HEK293 (cell line): ENCODE measurements at regions not wholly inside any gene's neighbourhood (a gene's known extent, or its start where the extent isn't known, plus 50 kb on each side); places are given as distances from the start of the nearest gene placed in this dataset.

Experiments
- CTCF ChIA-PET: fragments of 350-600 bp; formaldehyde crosslinking; extraction: SDS; loops from one replicate; lab custom pipeline; 2021; ENCODE audit warnings: antibody characterized with exemption; lab: Yijun Ruan, JAX
- POLR2A ChIA-PET: fragments of 300-600 bp; formaldehyde crosslinking; extraction: SDS; loops from one replicate; lab custom pipeline; 2020; ENCODE audit warnings: antibody characterized with exemption, inconsistent platforms; lab: Yijun Ruan, JAX
- H3K27ac ChIP-seq: fragments of 200-500 bp; sonication (Bioruptor generic); 2 replicates; pipeline ENCODE4 v1.5.1; 2014; ENCODE audit warnings: low read depth, low read length, control low read depth, inconsistent platforms; ENCODE audit errors: extremely low read depth
- H3K36me3 ChIP-seq, 2 experiments: fragments of 200-500 bp in 1 of 2; sonication (Bioruptor generic) in 1 of 2; 1 replicate in 1 of 2; 2 replicates in 1 of 2; pipeline ENCODE4 v1.5.1; 2014 to 2017; ENCODE audit warnings: inconsistent platforms in 2 of 2, low read length in 2 of 2; ENCODE audit not compliant: control insufficient read depth in 2 of 2, insufficient read depth in 1 of 2
- H3K4me1 ChIP-seq: fragments of 200-500 bp; sonication (Bioruptor generic); 2 replicates; pipeline ENCODE4 v1.5.1; 2014; ENCODE audit warnings: mild to moderate bottlenecking, low read length, inconsistent platforms; ENCODE audit not compliant: control insufficient read depth, insufficient read depth
- H3K4me3 ChIP-seq: 2 replicates; pipeline ENCODE4 v1.5.1; 2011; ENCODE audit warnings: low read depth, mild to moderate bottlenecking, control low read depth, low read length, moderate library complexity
- H3K9me3 ChIP-seq: fragments of 200-500 bp; sonication (Bioruptor generic); 2 replicates; pipeline ENCODE4 v1.5.1; 2014; ENCODE audit warnings: low read depth, low read length, inconsistent platforms; ENCODE audit not compliant: control insufficient read depth, insufficient read depth
- GLI4 ChIP-seq: fragments of 450-650 bp; formaldehyde crosslinking; IDR thresholded peaks from 2 replicates; pipeline ENCODE4 v1.5.1; 2016; ENCODE audit warnings: missing biosample characterization, missing genetic modification characterization
- SP2 ChIP-seq: fragments of 450-650 bp; formaldehyde crosslinking; IDR thresholded peaks from 2 replicates; pipeline ENCODE4 v1.5.1; 2016; ENCODE audit warnings: missing biosample characterization, missing genetic modification characterization
- TRIM28 ChIP-seq: IDR thresholded peaks from 2 replicates; pipeline ENCODE4 v1.6.1; 2011; ENCODE audit warnings: low read length, control low read depth, borderline replicate concordance
- WT1 ChIP-seq: fragments of 450-650 bp; formaldehyde crosslinking; IDR thresholded peaks from 2 replicates; pipeline ENCODE4 v1.5.1; 2016; ENCODE audit warnings: missing biosample characterization, missing genetic modification characterization
- ZBTB21 ChIP-seq: fragments of 450-650 bp; formaldehyde crosslinking; IDR thresholded peaks from 2 replicates; pipeline ENCODE4 v1.5.1; 2017; ENCODE audit warnings: missing biosample characterization, missing genetic modification characterization
- ZNF155 ChIP-seq: fragments of 450-650 bp; formaldehyde crosslinking; IDR thresholded peaks from 2 replicates; pipeline ENCODE4 v1.5.1; 2016; ENCODE audit warnings: missing biosample characterization, missing genetic modification characterization
- ZNF169 ChIP-seq: fragments of 450-650 bp; formaldehyde crosslinking; IDR thresholded peaks from 2 replicates; pipeline ENCODE4 v1.5.1; 2016; ENCODE audit warnings: missing biosample characterization, missing genetic modification characterization
- ZNF239 ChIP-seq: fragments of 450-650 bp; formaldehyde crosslinking; IDR thresholded peaks from 2 replicates; pipeline ENCODE4 v1.5.1; 2016; ENCODE audit warnings: missing biosample characterization, missing genetic modification characterization
- ZNF366 ChIP-seq: fragments of 450-650 bp; formaldehyde crosslinking; conservative IDR thresholded peaks from 2 replicates; pipeline ENCODE4 v1.5.1; 2016; ENCODE audit warnings: missing biosample characterization, missing genetic modification characterization
- ZNF423 ChIP-seq: fragments of 450-650 bp; formaldehyde crosslinking; IDR thresholded peaks from 2 replicates; pipeline ENCODE4 v1.5.1; 2016; ENCODE audit warnings: missing biosample characterization, missing genetic modification characterization
- ZNF449 ChIP-seq: fragments of 450-650 bp; formaldehyde crosslinking; IDR thresholded peaks from 2 replicates; pipeline ENCODE4 v1.5.1; 2017; ENCODE audit warnings: missing biosample characterization, mild to moderate bottlenecking, missing genetic modification characterization, moderate library complexity
- ZNF488 ChIP-seq: fragments of 450-650 bp; formaldehyde crosslinking; IDR thresholded peaks from 2 replicates; pipeline ENCODE4 v1.5.1; 2016; ENCODE audit warnings: missing biosample characterization, missing genetic modification characterization
- ZNF555 ChIP-seq: fragments of 450-650 bp; formaldehyde crosslinking; conservative IDR thresholded peaks from 2 replicates; pipeline ENCODE4 v1.5.1; 2017; ENCODE audit warnings: missing biosample characterization, mild to moderate bottlenecking, missing genetic modification characterization, inconsistent platforms
- ZNF558 ChIP-seq: fragments of 450-650 bp; formaldehyde crosslinking; IDR thresholded peaks from 2 replicates; pipeline ENCODE4 v1.5.1; 2016; ENCODE audit warnings: missing biosample characterization, missing genetic modification characterization
- ZNF580 ChIP-seq: fragments of 450-650 bp; formaldehyde crosslinking; IDR thresholded peaks from 2 replicates; pipeline ENCODE4 v1.5.1; 2016; ENCODE audit warnings: missing biosample characterization, missing genetic modification characterization
- ZNF585B ChIP-seq: fragments of 450-650 bp; formaldehyde crosslinking; IDR thresholded peaks from 2 replicates; pipeline ENCODE4 v1.5.1; 2016; ENCODE audit warnings: missing biosample characterization, missing genetic modification characterization
- ZNF658 ChIP-seq: fragments of 450-650 bp; formaldehyde crosslinking; IDR thresholded peaks from 2 replicates; pipeline ENCODE4; 2016; ENCODE audit warnings: missing biosample characterization, missing genetic modification characterization
- ZNF670 ChIP-seq: fragments of 450-650 bp; formaldehyde crosslinking; IDR thresholded peaks from 2 replicates; pipeline ENCODE4 v1.5.1; 2016; ENCODE audit warnings: missing biosample characterization, missing genetic modification characterization, low read depth
- ZNF704 ChIP-seq: fragments of 450-650 bp; formaldehyde crosslinking; IDR thresholded peaks from 2 replicates; pipeline ENCODE4 v1.5.1; 2016; ENCODE audit warnings: missing biosample characterization, missing genetic modification characterization
- ZNF830 ChIP-seq: fragments of 450-650 bp; IDR thresholded peaks from 2 replicates; pipeline ENCODE4 v1.5.0; 2018; ENCODE audit warnings: missing biosample characterization, missing genetic modification characterization, low read depth, mild to moderate bottlenecking, moderate library complexity
- ZSCAN30 ChIP-seq: fragments of 450-650 bp; IDR thresholded peaks from 2 replicates; pipeline ENCODE4 v1.5.1; 2018; ENCODE audit warnings: missing biosample characterization, mild to moderate bottlenecking, missing genetic modification characterization, moderate library complexity
- TF ChIP-seq, protein P1 (sequence below): fragments of 450-650 bp; formaldehyde crosslinking; IDR thresholded peaks from 2 replicates; pipeline ENCODE4 v1.5.1; 2017; ENCODE audit warnings: missing biosample characterization, missing genetic modification characterization
- TF ChIP-seq, protein P2 (sequence below): fragments of 450-650 bp; formaldehyde crosslinking; IDR thresholded peaks from 2 replicates; pipeline ENCODE4 v1.5.1; 2017; ENCODE audit warnings: missing biosample characterization, missing genetic modification characterization
- TF ChIP-seq, protein P3 (sequence below): fragments of 450-650 bp; formaldehyde crosslinking; IDR thresholded peaks from 2 replicates; pipeline ENCODE4 v1.5.1; 2017; ENCODE audit warnings: missing biosample characterization, missing genetic modification characterization

- Histone ChIP-seq H3K4me3 (no peak overlapping the region), H3K9me3 (no peaks in the 10 kb centered on the region), H3K36me3 (no peaks in the 10 kb centered on the region), H3K4me1 (no peaks in the 10 kb centered on the region), H3K27ac (no peak overlapping the region)
- ChIA-PET POLR2A (no interaction called here), CTCF (interaction anchor here (0.6 to 1.1 kb wide), 4 partner anchors 10 to 128 kb away, joined by 3 to 5 read pairs (median 3); no protein-coding TSS in a partner anchor)
- no peak for TF ChIP-seq ZNF239 (tag by site-specific recombination)
- no peak for TF ChIP-seq ZNF585B (tag by site-specific recombination)
- TF ChIP-seq ZNF704 (tag by site-specific recombination): no peak
- no peak for TF ChIP-seq ZNF558
- no peak for TF ChIP-seq ZNF658 (tag by site-specific recombination)
- TF ChIP-seq, protein P1, sequence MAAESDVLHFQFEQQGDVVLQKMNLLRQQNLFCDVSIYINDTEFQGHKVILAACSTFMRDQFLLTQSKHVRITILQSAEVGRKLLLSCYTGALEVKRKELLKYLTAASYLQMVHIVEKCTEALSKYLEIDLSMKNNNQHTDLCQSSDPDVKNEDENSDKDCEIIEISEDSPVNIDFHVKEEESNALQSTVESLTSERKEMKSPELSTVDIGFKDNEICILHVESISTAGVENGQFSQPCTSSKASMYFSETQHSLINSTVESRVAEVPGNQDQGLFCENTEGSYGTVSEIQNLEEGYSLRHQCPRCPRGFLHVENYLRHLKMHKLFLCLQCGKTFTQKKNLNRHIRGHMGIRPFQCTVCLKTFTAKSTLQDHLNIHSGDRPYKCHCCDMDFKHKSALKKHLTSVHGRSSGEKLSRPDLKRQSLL (tag by site-specific recombination): no peak
- no peak for TF ChIP-seq SP2 (tag by site-specific recombination)
- no peak for TF ChIP-seq ZNF155 (tag by site-specific recombination)
- TF ChIP-seq, protein P2, sequence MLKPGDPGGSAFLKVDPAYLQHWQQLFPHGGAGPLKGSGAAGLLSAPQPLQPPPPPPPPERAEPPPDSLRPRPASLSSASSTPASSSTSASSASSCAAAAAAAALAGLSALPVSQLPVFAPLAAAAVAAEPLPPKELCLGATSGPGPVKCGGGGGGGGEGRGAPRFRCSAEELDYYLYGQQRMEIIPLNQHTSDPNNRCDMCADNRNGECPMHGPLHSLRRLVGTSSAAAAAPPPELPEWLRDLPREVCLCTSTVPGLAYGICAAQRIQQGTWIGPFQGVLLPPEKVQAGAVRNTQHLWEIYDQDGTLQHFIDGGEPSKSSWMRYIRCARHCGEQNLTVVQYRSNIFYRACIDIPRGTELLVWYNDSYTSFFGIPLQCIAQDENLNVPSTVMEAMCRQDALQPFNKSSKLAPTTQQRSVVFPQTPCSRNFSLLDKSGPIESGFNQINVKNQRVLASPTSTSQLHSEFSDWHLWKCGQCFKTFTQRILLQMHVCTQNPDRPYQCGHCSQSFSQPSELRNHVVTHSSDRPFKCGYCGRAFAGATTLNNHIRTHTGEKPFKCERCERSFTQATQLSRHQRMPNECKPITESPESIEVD: no peak
- TF ChIP-seq ZBTB21: no peak
- TF ChIP-seq WT1 (tag by site-specific recombination): no peak
- no peak for TF ChIP-seq ZNF169 (tag by site-specific recombination)
- TF ChIP-seq ZNF830 (tag by site-specific recombination): no peak
- no peak for TF ChIP-seq ZNF488 (tag by site-specific recombination)
- no peak for TF ChIP-seq ZNF423 (tag by site-specific recombination)
- TF ChIP-seq ZNF366 (tag by site-specific recombination): no peak
Measured at GRCh38 chr7:131638641-131639430, 82.4 kb upstream of the PODXL start.

DNA sequence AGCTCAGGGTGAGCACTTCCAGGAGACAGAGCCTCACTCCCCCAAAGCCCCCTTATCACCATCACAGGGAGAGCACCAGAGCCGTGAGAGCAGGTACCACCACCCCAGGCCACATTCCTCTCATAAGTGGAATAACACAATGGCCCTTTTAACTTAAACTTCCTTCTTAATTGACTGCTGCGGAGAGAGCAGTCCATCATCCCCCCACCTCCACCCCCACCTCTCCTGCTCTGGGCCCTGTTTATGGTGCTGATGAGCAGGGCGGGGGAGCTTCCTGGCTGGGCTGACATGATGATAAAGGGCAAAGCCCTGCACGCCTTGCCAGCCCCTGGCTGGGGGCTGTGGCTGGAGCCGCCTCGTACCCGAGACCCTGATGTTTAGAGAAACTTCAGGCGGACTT is 81.4 kb upstream of the PODXL start:
- ChIA-PET POLR2A (no interaction called here), CTCF (no interaction called here)
- Histone ChIP-seq H3K4me1 (no peaks in the 10 kb centered on the region), H3K4me3 (no peak overlapping the region), H3K9me3 (no peaks in the 10 kb centered on the region), H3K36me3 (no peaks in the 10 kb centered on the region), H3K27ac (no peak overlapping the region)
- TF ChIP-seq ZNF155 (tag by site-specific recombination) (no peak), ZNF449 (tag by site-specific recombination) (no peak), TRIM28 (no peak), ZNF580 (tag by site-specific recombination) (no peak), ZNF555 (tag by site-specific recombination) (no peak), ZSCAN30 (tag by site-specific recombination) (no peak), GLI4 (tag by site-specific recombination) (no peak), ZNF670 (no peak)
- TF ChIP-seq, protein P3, sequence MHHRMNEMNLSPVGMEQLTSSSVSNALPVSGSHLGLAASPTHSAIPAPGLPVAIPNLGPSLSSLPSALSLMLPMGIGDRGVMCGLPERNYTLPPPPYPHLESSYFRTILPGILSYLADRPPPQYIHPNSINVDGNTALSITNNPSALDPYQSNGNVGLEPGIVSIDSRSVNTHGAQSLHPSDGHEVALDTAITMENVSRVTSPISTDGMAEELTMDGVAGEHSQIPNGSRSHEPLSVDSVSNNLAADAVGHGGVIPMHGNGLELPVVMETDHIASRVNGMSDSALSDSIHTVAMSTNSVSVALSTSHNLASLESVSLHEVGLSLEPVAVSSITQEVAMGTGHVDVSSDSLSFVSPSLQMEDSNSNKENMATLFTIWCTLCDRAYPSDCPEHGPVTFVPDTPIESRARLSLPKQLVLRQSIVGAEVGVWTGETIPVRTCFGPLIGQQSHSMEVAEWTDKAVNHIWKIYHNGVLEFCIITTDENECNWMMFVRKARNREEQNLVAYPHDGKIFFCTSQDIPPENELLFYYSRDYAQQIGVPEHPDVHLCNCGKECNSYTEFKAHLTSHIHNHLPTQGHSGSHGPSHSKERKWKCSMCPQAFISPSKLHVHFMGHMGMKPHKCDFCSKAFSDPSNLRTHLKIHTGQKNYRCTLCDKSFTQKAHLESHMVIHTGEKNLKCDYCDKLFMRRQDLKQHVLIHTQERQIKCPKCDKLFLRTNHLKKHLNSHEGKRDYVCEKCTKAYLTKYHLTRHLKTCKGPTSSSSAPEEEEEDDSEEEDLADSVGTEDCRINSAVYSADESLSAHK (tag by site-specific recombination): no peak
